HL-60 (cell line): ENCODE measurements at regions not wholly inside any gene's neighbourhood (a gene's known extent, or its start where the extent isn't known, plus 50 kb on each side); places are given as distances from the start of the nearest gene placed in this dataset.

Source experiments
- DNase-seq, 2 experiments: peaks; one replicate each; pipeline ENCODE4 v3.0.0-alpha.2; 2010 to 2020; ENCODE audit warnings: low read depth in 1 of 2, low spot score in 1 of 2
- H3K27ac ChIP-seq: fragments of 250-450 bp; sonication (Bioruptor Pico); replicated peaks from 2 replicates; pipeline ENCODE4 v1.5.1; 2020; ENCODE audit warnings: mild to moderate bottlenecking, moderate library complexity
- H3K27me3 ChIP-seq: fragments of 250-450 bp; sonication (Bioruptor Pico); 2 replicates; pipeline ENCODE4 v1.5.1; 2021; ENCODE audit warnings: mild to moderate bottlenecking, moderate library complexity; ENCODE audit not compliant: insufficient read depth, poor library complexity, severe bottlenecking
- H3K4me3 ChIP-seq: replicated peaks from 2 replicates; pipeline ENCODE4 v1.5.1; 2011; ENCODE audit warnings: mild to moderate bottlenecking, control low read depth, low read length; ENCODE audit not compliant: insufficient read depth
- CTCF ChIP-seq: IDR thresholded peaks from one replicate; pipeline ENCODE4 v1.5.1; 2011; ENCODE audit warnings: low read length, control low read depth, inconsistent platforms; ENCODE audit not compliant: insufficient read depth
- GABPA ChIP-seq: IDR thresholded peaks from 2 replicates; pipeline ENCODE4 v1.6.1; 2012; ENCODE audit warnings: low read depth
- POLR2AphosphoS5 ChIP-seq: IDR thresholded peaks from 2 replicates; pipeline ENCODE4 v1.6.1; 2012; ENCODE audit warnings: low read depth
- REST ChIP-seq: IDR thresholded peaks from 2 replicates; pipeline ENCODE4 v1.6.1; 2012; ENCODE audit warnings: low read depth; ENCODE audit not compliant: insufficient replicate concordance
- SPI1 ChIP-seq: IDR thresholded peaks from 2 replicates; pipeline ENCODE4 v1.6.1; 2012; ENCODE audit warnings: low read depth, mild to moderate bottlenecking, borderline replicate concordance

- DNase-seq, result no peak
- TF ChIP-seq SPI1 (no peak), REST (no peak), GABPA (no peak), POLR2AphosphoS5 (no peak), CTCF (no peak)
- Histone ChIP-seq H3K4me3 (no peak overlapping the region), H3K27me3 (peaks cover 2% of the 10 kb centered on the region), H3K27ac (no peak overlapping the region)
Observed at GRCh38 chr13:73329355-73329754, 270.6 kb downstream of the KLF5 start.

DNA sequence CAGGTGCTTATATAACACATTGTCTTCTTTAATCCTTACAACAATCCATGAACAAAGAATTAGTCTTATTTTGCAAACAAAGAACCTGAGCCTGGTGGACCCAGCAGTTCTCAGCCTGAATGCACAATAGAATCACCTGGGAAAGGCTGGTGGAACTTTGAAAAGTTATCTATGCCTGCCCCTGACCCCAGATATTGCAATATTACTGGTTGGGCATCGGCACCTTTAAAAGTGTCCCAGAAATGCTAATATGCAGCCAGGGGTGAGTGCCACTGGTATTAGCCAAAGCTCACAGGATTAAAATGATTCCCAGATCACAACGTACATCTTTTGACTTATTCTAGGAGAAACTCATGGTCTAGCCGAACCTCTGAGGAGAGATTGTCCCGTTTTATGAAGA, 268.8 kb downstream of the KLF5 start:
- Histone ChIP-seq H3K27ac (no peak overlapping the region), H3K4me3 (no peak overlapping the region), H3K27me3 (peaks cover 2% of the 10 kb centered on the region)
- no peak for DNase-seq
- TF ChIP-seq POLR2AphosphoS5 (no peak), REST (no peak), GABPA (no peak), CTCF (no peak), SPI1 (no peak)

GRCh38 chr13:73325723-73326558, 267.1 kb downstream of the KLF5 start:
- Histone ChIP-seq H3K4me3 (no peak overlapping the region), H3K27ac (no peak overlapping the region), H3K27me3 (peaks cover 2% of the 10 kb centered on the region)
- TF ChIP-seq POLR2AphosphoS5, result no peak
- TF ChIP-seq CTCF, result no peak
- no peak for TF ChIP-seq GABPA
- TF ChIP-seq SPI1, result no peak
- no peak for TF ChIP-seq REST
- DNase-seq, result no peak
